GM10266 (cell line): ENCODE measurements at regions not wholly inside any gene's neighbourhood (a gene's known extent, or its start where the extent isn't known, plus 50 kb on each side); places are given as distances from the start of the nearest gene placed in this dataset.

ENCODE experiments used
- DNase-seq: peaks from one replicate; pipeline ENCODE4 v3.0.0; 2012; ENCODE audit errors: extremely low spot score
- TF ChIP-seq, protein P1 (sequence below): IDR thresholded peaks from 2 replicates; pipeline ENCODE4 v1.5.1; 2012; ENCODE audit warnings: mild to moderate bottlenecking, low read depth; ENCODE audit not compliant: control insufficient read depth, insufficient read depth; ENCODE audit errors: missing control alignments

DNA sequence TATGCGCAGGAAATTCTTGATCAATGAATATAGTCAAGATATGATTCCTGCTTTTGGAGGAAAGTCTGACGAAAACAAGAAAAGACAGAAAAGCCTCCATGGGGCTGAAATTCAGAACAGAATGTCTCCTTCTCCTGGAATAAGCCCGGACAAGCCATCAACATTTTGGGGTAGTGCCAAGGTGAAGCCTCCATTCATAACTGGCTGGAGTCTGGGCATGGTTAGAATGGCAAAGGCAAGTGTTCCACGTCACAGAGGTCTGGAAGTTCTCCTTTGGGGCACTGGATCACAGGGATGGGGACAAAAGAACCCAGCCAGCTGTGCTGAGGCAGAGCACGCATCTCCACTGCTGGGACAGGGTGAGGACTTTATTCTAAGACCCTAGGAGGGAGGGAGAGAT, 505.7 kb downstream of the CMPK2 start:
- TF ChIP-seq, protein P1, sequence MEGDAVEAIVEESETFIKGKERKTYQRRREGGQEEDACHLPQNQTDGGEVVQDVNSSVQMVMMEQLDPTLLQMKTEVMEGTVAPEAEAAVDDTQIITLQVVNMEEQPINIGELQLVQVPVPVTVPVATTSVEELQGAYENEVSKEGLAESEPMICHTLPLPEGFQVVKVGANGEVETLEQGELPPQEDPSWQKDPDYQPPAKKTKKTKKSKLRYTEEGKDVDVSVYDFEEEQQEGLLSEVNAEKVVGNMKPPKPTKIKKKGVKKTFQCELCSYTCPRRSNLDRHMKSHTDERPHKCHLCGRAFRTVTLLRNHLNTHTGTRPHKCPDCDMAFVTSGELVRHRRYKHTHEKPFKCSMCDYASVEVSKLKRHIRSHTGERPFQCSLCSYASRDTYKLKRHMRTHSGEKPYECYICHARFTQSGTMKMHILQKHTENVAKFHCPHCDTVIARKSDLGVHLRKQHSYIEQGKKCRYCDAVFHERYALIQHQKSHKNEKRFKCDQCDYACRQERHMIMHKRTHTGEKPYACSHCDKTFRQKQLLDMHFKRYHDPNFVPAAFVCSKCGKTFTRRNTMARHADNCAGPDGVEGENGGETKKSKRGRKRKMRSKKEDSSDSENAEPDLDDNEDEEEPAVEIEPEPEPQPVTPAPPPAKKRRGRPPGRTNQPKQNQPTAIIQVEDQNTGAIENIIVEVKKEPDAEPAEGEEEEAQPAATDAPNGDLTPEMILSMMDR = no peak
- DNase-seq = no peak

DNA sequence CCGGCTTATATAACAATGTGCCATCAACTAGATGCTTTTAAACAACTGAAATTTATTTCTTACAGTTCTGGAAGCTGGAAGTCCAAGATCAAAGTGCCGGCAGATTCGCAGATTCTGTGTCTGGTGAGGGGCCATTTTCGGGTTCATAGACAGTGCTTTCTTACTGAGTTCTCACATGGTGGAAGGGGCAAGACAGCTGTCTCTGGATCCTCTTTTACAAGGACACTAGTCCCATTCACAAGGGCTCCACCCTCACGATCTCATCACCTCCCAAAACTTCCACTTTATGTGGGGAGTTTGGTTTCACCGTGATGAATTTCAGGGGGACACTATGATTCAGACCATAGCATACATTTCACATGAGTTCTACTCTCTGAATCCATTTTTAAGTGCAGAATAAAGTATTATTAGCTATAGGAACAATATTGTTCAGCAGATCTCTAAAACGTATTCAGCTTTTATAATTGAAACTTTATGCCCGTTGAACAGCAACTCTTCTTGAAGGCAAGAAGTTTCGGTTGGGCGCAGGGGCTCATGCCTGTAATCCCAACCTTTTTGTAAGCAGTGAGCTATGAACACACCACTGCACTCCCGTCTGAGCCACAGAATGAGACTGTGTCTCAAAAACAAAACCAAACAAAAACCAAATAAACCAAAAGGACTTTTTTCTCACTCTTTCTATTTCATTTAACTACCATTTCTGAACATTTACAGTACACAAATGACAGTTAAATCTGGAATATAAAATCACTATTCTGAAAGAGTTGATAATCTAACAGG, 502.8 kb downstream of the CMPK2 start:
- TF ChIP-seq, protein P1 = no peak
- DNase-seq = no peak

DNA sequence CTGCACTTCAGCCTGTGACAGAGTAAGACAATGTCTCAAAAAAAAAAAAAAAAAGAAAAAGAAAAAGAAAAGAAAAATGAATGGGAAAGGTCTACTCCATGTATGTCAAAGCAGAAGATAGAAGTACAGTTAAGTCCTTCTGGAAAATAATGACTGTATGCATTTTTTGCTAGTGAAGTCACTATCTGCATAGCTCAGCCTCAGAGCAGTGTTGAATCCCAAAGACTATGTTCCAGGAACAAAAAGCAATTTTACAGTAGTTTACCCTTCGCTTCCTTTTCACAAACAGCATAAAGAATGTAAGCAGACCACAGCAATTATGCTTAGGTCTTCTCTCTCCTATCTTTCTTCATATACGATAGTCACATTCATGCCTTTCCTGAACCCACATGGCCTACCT, 497.4 kb downstream of the CMPK2 start:
- no peak for DNase-seq
- TF ChIP-seq, protein P1 = no peak

DNA sequence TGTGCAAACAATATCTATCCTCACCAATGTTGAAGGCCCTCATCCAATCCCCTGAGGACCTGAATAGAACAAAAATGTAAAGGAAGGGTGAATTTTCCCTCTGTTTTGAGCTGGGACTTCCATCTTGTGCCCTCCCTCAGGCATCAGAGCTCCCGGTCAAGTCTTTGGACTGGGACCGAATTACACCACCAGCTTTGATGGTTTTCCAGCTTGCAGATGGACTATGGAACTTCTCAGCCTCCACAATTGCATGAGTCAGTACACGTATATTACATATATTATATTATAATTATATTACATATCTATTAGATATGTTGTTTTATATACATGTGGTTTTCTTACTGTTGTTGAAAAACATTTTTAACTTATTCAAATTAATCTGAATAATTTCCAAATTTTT, 496.4 kb downstream of the CMPK2 start:
- TF ChIP-seq, protein P1 = no peak
- DNase-seq = no peak

DNA sequence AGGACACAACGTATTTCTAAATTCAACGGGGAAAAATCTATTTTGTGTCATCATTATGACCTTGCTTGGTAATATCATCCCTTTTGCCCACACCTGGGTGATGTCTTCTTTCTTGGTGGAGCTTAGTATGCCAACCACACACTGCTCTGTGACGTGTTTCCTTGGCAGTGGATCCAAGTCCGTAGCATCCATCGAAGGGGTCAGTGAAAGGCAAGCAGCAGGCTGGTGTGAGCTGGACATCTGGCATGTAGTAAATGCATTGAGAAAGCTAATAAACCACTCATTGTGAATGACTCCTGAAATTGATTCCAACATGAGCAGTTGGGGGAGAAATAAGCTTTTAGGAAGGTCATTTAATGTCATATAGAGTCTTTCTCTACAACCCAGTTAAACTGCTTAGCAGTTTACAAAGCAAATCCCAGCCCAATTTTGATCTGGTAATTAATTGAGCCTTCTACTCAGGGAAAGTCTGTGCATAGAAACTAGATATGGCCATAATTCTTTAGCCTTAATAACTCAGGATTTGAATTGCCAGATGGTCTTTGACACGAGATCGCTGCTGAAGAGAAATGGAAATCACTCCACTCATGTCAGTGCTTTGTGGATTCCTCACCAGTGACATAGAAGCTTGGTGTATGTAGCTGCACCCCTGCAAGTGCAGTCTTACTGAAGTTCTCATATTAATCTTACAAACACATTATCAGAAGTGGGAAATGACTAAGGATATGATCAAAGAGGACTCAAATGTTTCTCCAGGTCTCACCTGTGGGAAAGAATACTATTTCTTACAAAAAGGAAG, 494.8 kb downstream of the CMPK2 start:
- no peak for DNase-seq
- TF ChIP-seq, protein P1 = no peak

DNA sequence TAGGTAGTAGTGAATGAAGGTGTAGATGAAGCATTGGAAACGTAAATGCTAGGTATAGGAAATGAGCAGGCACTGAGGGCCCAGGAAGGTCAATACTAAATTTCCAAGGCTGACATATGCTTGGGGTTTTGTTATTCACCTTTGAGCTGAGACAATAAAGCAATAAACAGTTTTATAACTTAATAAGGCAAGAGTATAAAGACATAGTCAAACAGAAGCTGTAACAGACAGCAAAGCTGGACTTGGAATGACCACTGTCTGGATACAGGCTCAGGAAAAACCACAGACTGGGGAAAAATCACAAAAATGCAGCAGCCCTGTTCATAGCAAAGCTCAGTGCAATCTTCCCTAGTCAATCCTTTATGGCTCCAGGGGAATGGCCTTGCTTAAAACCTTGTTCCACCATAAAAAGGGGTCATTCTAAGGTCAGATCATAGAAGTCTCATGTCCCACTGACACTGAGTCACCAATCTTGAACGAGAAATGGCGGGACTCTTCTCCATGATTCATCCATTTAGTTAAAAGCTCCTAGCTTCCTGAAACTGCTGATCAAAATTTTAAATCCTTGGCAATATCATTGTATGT, 493.3 kb downstream of the CMPK2 start:
- DNase-seq = no peak
- TF ChIP-seq, protein P1 = no peak
